MM.1S (cell line): ENCODE measurements at regions not wholly inside any gene's neighbourhood (a gene's known extent, or its start where the extent isn't known, plus 50 kb on each side); places are given as distances from the start of the nearest gene placed in this dataset.

Experiments
- CTCF ChIP-seq: fragments of 300-600 bp; sonication (generic); IDR thresholded peaks from 2 replicates; pipeline ENCODE4 v1.5.1; 2016; ENCODE audit warnings: antibody characterized with exemption, low read length, mixed read lengths
- EZH2phosphoT487 ChIP-seq: fragments of 300-600 bp; sonication (generic); IDR thresholded peaks from 2 replicates; pipeline ENCODE4 v1.6.1; 2018; ENCODE audit warnings: antibody characterized with exemption, low read length

GRCh38 chr5:125014202-125014601 is 267.8 kb upstream of the ZNF608 start:
- no peak for TF ChIP-seq CTCF
- TF ChIP-seq EZH2phosphoT487: no peak
